IMR-90 (cell line): ENCODE measurements at regions not wholly inside any gene's neighbourhood (a gene's known extent, or its start where the extent isn't known, plus 50 kb on each side); places are given as distances from the start of the nearest gene placed in this dataset.
"Not testable (repeated sequence)": the region's sequence is repeated elsewhere in the genome, so short reads cannot be mapped to it uniquely, and the experiment has no call there.

Experiments used
- BHLHE40 ChIP-seq: fragments of 150-350 bp; IDR thresholded peaks from 2 replicates; pipeline ENCODE4 v1.6.1; 2016; ENCODE audit warnings: mild to moderate bottlenecking, low read depth, low read length
- CTCF ChIP-seq: conservative IDR thresholded peaks from 2 replicates; pipeline ENCODE4 v1.5.1; 2012; ENCODE audit warnings: mild to moderate bottlenecking, low read depth, low read length, improper control_type of control experiment
- MAFK ChIP-seq: IDR thresholded peaks from 2 replicates; pipeline ENCODE4 v1.6.1; 2012; ENCODE audit warnings: low read depth, low read length, improper control_type of control experiment
- MAZ ChIP-seq: IDR thresholded peaks from 2 replicates; pipeline ENCODE4 v1.6.1; 2012; ENCODE audit warnings: low read depth, mild to moderate bottlenecking, low read length, improper control_type of control experiment, moderate library complexity, borderline replicate concordance
- POLR2A ChIP-seq: IDR thresholded peaks from 2 replicates; pipeline ENCODE4 v1.6.1; 2012; ENCODE audit warnings: mild to moderate bottlenecking, low read depth, low read length
- RAD21 ChIP-seq: IDR thresholded peaks from 2 replicates; pipeline ENCODE4 v1.6.1; 2012; ENCODE audit warnings: low read length, improper control_type of control experiment
- RFX5 ChIP-seq: IDR thresholded peaks from 2 replicates; pipeline ENCODE4 v1.8.0; 2012; ENCODE audit warnings: low read depth, mild to moderate bottlenecking, low read length, moderate library complexity

DNA sequence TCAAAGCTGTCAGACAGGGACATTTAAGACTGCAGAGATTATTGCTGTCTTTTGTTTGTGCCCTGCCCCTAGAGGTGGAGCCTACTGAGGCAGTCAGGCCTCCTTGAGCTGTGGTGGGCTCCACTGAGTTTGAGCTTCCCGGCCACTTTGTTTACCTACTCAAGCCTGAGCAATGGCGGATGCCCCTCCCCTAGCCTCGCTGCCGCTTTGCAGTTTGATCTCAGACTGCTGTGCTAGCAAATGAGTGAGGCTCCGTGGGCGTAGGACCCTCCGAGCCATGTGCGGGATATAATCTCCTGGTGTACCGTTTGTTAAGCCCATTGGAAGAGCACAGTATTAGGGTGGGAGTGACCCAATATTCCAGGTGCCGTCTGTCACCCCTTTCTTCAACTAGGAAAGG lies 1835.5 kb upstream of the PIK3C3 start:
- not testable (repeated sequence) for TF ChIP-seq CTCF, POLR2A, BHLHE40, RFX5, RAD21, MAFK, MAZ
